H1 (cell line): ENCODE measurements at regions not wholly inside any gene's neighbourhood (a gene's known extent, or its start where the extent isn't known, plus 50 kb on each side); places are given as distances from the start of the nearest gene placed in this dataset.

Experiments used
- CTCF ChIA-PET: fragments of 300-600 bp; sonication (Branson Sonifier 250); formaldehyde crosslinking; loops from one replicate; lab custom pipeline; 2021; ENCODE audit not compliant: partially characterized antibody; lab: Charles Lee
- POLR2A ChIA-PET: fragments of 300-600 bp; sonication (Branson Sonifier 250); formaldehyde crosslinking; loops from one replicate; lab custom pipeline; 2021; ENCODE audit warnings: inconsistent platforms; ENCODE audit not compliant: partially characterized antibody; lab: Charles Lee
- DNase-seq, 2 experiments: peaks; one replicate each; pipeline versions ENCODE4 v3.0.0 to v3.0.0-alpha.2; 2010 to 2022; ENCODE audit warnings: low spot score in 2 of 2, low read depth in 1 of 2, mixed read lengths in 1 of 2
- FAIRE-seq: peaks from 2 replicates; lab custom pipeline; 2011; peaks lifted over from hg19 to GRCh38; lab: Jason Lieb, UNC
- H2AFZ ChIP-seq: 2 replicates; pipeline ENCODE4 v1.8.1; 2012; ENCODE audit warnings: low read length, inconsistent platforms
- H2AK5ac ChIP-seq: 2 replicates; pipeline ENCODE4 v1.6.1; 2013; ENCODE audit warnings: low read depth, low read length
- H2BK120ac ChIP-seq: replicated peaks from 2 replicates; pipeline ENCODE3; 2013; ENCODE audit warnings: low read depth, low read length, inconsistent platforms
- H2BK12ac ChIP-seq: 2 replicates; pipeline ENCODE4 v1.6.1; 2013; ENCODE audit warnings: low read depth, low read length
- H2BK15ac ChIP-seq: 2 replicates; pipeline ENCODE4 v1.6.1; 2013; ENCODE audit warnings: low read length
- H2BK20ac ChIP-seq: 2 replicates; pipeline ENCODE4 v1.6.1; 2013; ENCODE audit warnings: low read length
- H2BK5ac ChIP-seq: 2 replicates; pipeline ENCODE4 v1.6.1; 2013; ENCODE audit warnings: low read depth, low read length
- H3K14ac ChIP-seq: 2 replicates; pipeline ENCODE4 v1.6.1; 2013; ENCODE audit warnings: inconsistent platforms; ENCODE audit not compliant: insufficient read length
- H3K18ac ChIP-seq: 2 replicates; pipeline ENCODE4 v1.6.1; 2013; ENCODE audit warnings: low read length; ENCODE audit errors: extremely low read depth
- H3K23ac ChIP-seq: 2 replicates; pipeline ENCODE4 v1.6.1; 2013; ENCODE audit warnings: inconsistent platforms; ENCODE audit not compliant: insufficient read length
- H3K23me2 ChIP-seq: 2 replicates; pipeline ENCODE4 v1.6.1; 2013; ENCODE audit warnings: low read depth, low read length
- H3K27ac ChIP-seq: 2 replicates; pipeline ENCODE4 v1.6.1; 2011; ENCODE audit warnings: low read depth, low read length, inconsistent platforms
- H3K27me3 ChIP-seq, 4 experiments: replicated peaks in 1 of 4; 1 replicate in 1 of 4; 2 replicates in 3 of 4; pipeline versions ENCODE4 v1.6.1 to v1.8.1; 2011 to 2013; ENCODE audit warnings: low read length in 3 of 4, mild to moderate bottlenecking in 3 of 4, inconsistent platforms in 2 of 4, mixed read lengths in 2 of 4, moderate library complexity in 1 of 4; ENCODE audit not compliant: control insufficient read depth in 3 of 4, insufficient read depth in 3 of 4; ENCODE audit errors: extremely low read depth in 1 of 4
- H3K36me3 ChIP-seq, 4 experiments: 2 replicates each; pipeline versions ENCODE4 v1.6.1 to v1.8.1; 2011 to 2013; ENCODE audit warnings: mild to moderate bottlenecking in 4 of 4, low read length in 3 of 4, moderate library complexity in 2 of 4, control low read depth in 1 of 4, inconsistent platforms in 1 of 4; ENCODE audit not compliant: insufficient read depth in 4 of 4, control insufficient read depth in 2 of 4
- H3K4ac ChIP-seq: replicated peaks from 2 replicates; pipeline ENCODE3; 2013; ENCODE audit warnings: low read length, low read depth, mixed read lengths, inconsistent platforms; ENCODE audit not compliant: insufficient read length
- H3K4me1 ChIP-seq, 4 experiments: replicated peaks in 1 of 4; 1 replicate in 1 of 4; 2 replicates in 3 of 4; pipeline versions ENCODE4 v1.6.1 to v1.8.1; 2011 to 2013; ENCODE audit warnings: low read length in 3 of 4, inconsistent platforms in 2 of 4, mixed read lengths in 1 of 4; ENCODE audit not compliant: insufficient read depth in 4 of 4, control insufficient read depth in 3 of 4
- H3K4me2 ChIP-seq, 2 experiments: 2 replicates each; pipeline versions ENCODE4 v1.6.1 to v1.8.1; 2011 to 2013; ENCODE audit warnings: low read depth in 2 of 2, low read length in 2 of 2, control low read depth in 1 of 2, inconsistent platforms in 1 of 2, mild to moderate bottlenecking in 1 of 2; ENCODE audit not compliant: insufficient read depth in 1 of 2
- H3K4me3 ChIP-seq, 4 experiments: fragments of 200-600, 300-600 bp in 1 of 4; sonication (generic), shearing (Covaris generic), sonication (Bioruptor Twin) in 1 of 4; 2 replicates each; pipeline versions ENCODE4 v1.5.1 to v1.8.1; 2011 to 2016; ENCODE audit warnings: low read length in 4 of 4, low read depth in 3 of 4, control low read depth in 2 of 4, inconsistent platforms in 2 of 4, mild to moderate bottlenecking in 2 of 4, mixed read lengths in 1 of 4, moderate library complexity in 1 of 4; ENCODE audit not compliant: insufficient read depth in 2 of 4; ENCODE audit errors: extremely low read depth in 1 of 4
- H3K56ac ChIP-seq: replicated peaks from 2 replicates; pipeline ENCODE3; 2013; ENCODE audit warnings: low read depth, mild to moderate bottlenecking, mixed read lengths, low read length, inconsistent platforms; ENCODE audit not compliant: insufficient read length
- H3K79me1 ChIP-seq: 2 replicates; pipeline ENCODE4 v1.6.1; 2013; ENCODE audit warnings: low read depth, low read length, control low read depth
- H3K79me2 ChIP-seq, 2 experiments: 2 replicates each; pipeline versions ENCODE4 v1.6.1 to v1.8.1; 2012 to 2013; ENCODE audit warnings: low read length in 2 of 2, mild to moderate bottlenecking in 2 of 2, inconsistent platforms in 1 of 2; ENCODE audit not compliant: insufficient read depth in 2 of 2, control insufficient read depth in 1 of 2
- H3K9ac ChIP-seq, 4 experiments: replicated peaks in 1 of 4; 1 replicate in 1 of 4; 2 replicates in 3 of 4; pipeline versions ENCODE4 v1.6.1 to v1.8.1; 2011 to 2013; ENCODE audit warnings: low read depth in 3 of 4, low read length in 3 of 4, control low read depth in 2 of 4, mild to moderate bottlenecking in 2 of 4, moderate library complexity in 2 of 4, inconsistent platforms in 1 of 4; ENCODE audit errors: extremely low read depth in 1 of 4
- H3K9me3 ChIP-seq, 2 experiments: 2 replicates each; pipeline versions ENCODE4 v1.6.1 to v1.8.1; 2012 to 2013; ENCODE audit warnings: mild to moderate bottlenecking in 2 of 2, moderate library complexity in 2 of 2, control low read depth in 1 of 2, inconsistent platforms in 1 of 2, low read depth in 1 of 2, low read length in 1 of 2, mixed read lengths in 1 of 2; ENCODE audit not compliant: insufficient read depth in 2 of 2
- H4K20me1 ChIP-seq, 2 experiments: replicated peaks in 1 of 2; 2 replicates each; pipeline versions ENCODE3 to v1.8.1; 2011 to 2013; ENCODE audit warnings: inconsistent platforms in 2 of 2, low read length in 2 of 2, mild to moderate bottlenecking in 1 of 2; ENCODE audit not compliant: insufficient read depth in 2 of 2, control insufficient read depth in 1 of 2
- H4K5ac ChIP-seq: 2 replicates; pipeline ENCODE4 v1.6.1; 2013; ENCODE audit warnings: low read length, low read depth, mixed read lengths, inconsistent platforms; ENCODE audit not compliant: insufficient read length
- H4K8ac ChIP-seq: 2 replicates; pipeline ENCODE4 v1.8.0; 2013; ENCODE audit warnings: mild to moderate bottlenecking, moderate library complexity, low read length, inconsistent platforms; ENCODE audit not compliant: insufficient read depth; ENCODE audit errors: extremely low read depth
- H4K91ac ChIP-seq: replicated peaks from 2 replicates; pipeline ENCODE3; 2013; ENCODE audit warnings: low read length, mixed read lengths, inconsistent platforms; ENCODE audit not compliant: insufficient read length
- ATF2 ChIP-seq: IDR thresholded peaks from 2 replicates; pipeline ENCODE4 v1.6.1; 2012; ENCODE audit warnings: low read length, inconsistent platforms
- CHD2 ChIP-seq: IDR thresholded peaks from 2 replicates; pipeline ENCODE4 v1.6.1; 2012; ENCODE audit warnings: low read length, improper control_type of control experiment
- JUN ChIP-seq: IDR thresholded peaks from 2 replicates; pipeline ENCODE4 v1.6.1; 2011; ENCODE audit warnings: low read depth, mild to moderate bottlenecking, improper control_type of control experiment, low read length
- KDM1A ChIP-seq: fragments of 200-600, 300-600 bp; sonication (generic); IDR thresholded peaks from 2 replicates; pipeline ENCODE4 v1.7.1; 2016; ENCODE audit warnings: mild to moderate bottlenecking, low read length, borderline replicate concordance
- SP2 ChIP-seq: IDR thresholded peaks from 2 replicates; pipeline ENCODE4 v1.6.1; 2012; ENCODE audit warnings: mild to moderate bottlenecking, low read length, inconsistent platforms
- TF ChIP-seq, protein P1 (sequence below): IDR thresholded peaks from 2 replicates; pipeline ENCODE4 v1.6.1; 2012; ENCODE audit warnings: inconsistent platforms

DNA sequence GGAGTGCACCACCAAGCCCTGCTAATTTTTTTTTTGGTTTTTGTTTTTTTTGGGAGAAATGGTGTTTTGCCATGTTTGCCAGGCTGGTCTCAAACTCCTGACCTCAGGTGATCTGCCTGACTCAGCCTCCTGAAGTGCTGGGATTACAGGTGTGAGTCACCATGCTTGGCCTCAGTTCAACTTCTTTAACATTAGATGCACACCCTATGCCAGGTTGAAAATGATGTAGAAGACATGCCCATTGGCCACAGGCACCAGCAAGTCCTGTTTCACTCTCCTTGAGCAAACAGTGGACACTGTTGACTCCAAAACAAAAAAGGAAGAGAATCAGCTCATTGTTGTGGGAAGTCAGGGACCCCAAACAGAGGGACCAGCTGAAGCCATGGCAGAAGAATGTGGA, 1205.3 kb downstream of the REEP3 start:
- no peaks in the 10 kb centered on the region for H3K79me2 ChIP-seq
- FAIRE-seq (no peak), DNase-seq (no peak)
- H3K79me1 ChIP-seq, result no peaks in the 10 kb centered on the region
- no peak overlapping the region for H2BK5ac ChIP-seq
- no peaks in the 10 kb centered on the region for H3K4me1 ChIP-seq
- H3K23ac ChIP-seq, result no peak overlapping the region
- no peak overlapping the region for H3K4ac ChIP-seq
- TF ChIP-seq CHD2 (no peak), SP2 (no peak), KDM1A (no peak), ATF2 (no peak), JUN (no peak)
- TF ChIP-seq, protein P1, sequence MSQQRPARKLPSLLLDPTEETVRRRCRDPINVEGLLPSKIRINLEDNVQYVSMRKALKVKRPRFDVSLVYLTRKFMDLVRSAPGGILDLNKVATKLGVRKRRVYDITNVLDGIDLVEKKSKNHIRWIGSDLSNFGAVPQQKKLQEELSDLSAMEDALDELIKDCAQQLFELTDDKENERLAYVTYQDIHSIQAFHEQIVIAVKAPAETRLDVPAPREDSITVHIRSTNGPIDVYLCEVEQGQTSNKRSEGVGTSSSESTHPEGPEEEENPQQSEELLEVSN, result no peak
- H2AFZ ChIP-seq, result no peak overlapping the region
- no peak overlapping the region for H4K91ac ChIP-seq
- no peaks in the 10 kb centered on the region for H3K23me2 ChIP-seq
- H3K14ac ChIP-seq, result no peak overlapping the region
- no peaks in the 10 kb centered on the region for H4K20me1 ChIP-seq
- H3K4me3 ChIP-seq, result no peak overlapping the region
- no peaks in the 10 kb centered on the region for H3K36me3 ChIP-seq
- H3K18ac ChIP-seq, result no peak overlapping the region
- H2BK20ac ChIP-seq, result no peak overlapping the region
- H3K4me2 ChIP-seq, result no peak overlapping the region
- H2AK5ac ChIP-seq, result no peak overlapping the region
- no peak overlapping the region for H4K8ac ChIP-seq
- POLR2A ChIA-PET, result no interaction called here
- H4K5ac ChIP-seq, result no peak overlapping the region
- peaks cover 4 to 5% of the 10 kb centered on the region in 2 experiments; a peak in 1 of 4 replicates for H3K9me3 ChIP-seq
- no peak overlapping the region for H3K9ac ChIP-seq
- H3K27me3 ChIP-seq, result no peaks in the 10 kb centered on the region
- H3K27ac ChIP-seq, result no peak overlapping the region
- H2BK15ac ChIP-seq, result no peak overlapping the region
- CTCF ChIA-PET, result no interaction called here
- no peak overlapping the region for H2BK12ac ChIP-seq
- no peak overlapping the region for H3K56ac ChIP-seq
- no peak overlapping the region for H2BK120ac ChIP-seq
